GM12874 (cell line): ENCODE measurements at regions not wholly inside any gene's neighbourhood (a gene's known extent, or its start where the extent isn't known, plus 50 kb on each side); places are given as distances from the start of the nearest gene placed in this dataset.

Experiments used
- CTCF ChIP-seq: IDR thresholded peaks from 2 replicates; pipeline ENCODE4 v1.5.1; 2011; ENCODE audit warnings: low read depth, mild to moderate bottlenecking, control low read depth, low read length, moderate library complexity; ENCODE audit not compliant: insufficient read depth

DNA sequence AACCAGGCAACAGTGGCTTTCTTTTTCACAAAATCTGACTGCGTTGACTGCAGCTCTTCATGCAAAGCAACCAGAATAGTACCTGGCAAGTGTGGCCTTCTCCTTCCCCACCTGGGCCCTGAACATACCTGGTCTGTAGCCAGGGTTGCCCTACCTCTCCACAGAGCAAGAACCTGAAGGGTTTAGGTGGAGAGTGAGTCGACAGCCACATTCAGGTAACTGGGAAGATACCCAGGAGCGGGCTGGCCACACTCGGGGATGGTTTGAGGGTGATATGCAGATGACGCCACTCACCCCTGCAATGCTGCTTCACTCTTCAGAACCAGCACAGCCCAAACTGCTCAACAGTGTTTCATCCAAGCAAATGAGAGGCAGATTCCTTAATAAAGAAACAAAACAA is 117.3 kb downstream of the TTC32 start:
- no peak for TF ChIP-seq CTCF

DNA sequence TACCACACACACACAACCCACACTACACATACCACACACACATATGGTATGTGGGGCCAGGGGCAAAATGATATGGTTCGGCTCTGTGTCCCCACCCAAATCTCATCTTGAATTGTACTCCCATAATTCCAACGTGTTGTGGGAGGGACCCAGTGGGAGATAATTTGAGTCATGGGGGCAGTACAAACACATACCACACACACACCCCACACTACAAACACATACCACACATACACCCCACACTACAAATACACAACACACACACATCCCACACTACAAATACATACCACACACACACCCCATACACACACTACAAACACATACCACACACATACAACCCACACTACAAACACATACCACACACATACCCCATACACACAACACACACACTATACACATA is 117.8 kb downstream of the TTC32 start:
- TF ChIP-seq CTCF = no peak

DNA sequence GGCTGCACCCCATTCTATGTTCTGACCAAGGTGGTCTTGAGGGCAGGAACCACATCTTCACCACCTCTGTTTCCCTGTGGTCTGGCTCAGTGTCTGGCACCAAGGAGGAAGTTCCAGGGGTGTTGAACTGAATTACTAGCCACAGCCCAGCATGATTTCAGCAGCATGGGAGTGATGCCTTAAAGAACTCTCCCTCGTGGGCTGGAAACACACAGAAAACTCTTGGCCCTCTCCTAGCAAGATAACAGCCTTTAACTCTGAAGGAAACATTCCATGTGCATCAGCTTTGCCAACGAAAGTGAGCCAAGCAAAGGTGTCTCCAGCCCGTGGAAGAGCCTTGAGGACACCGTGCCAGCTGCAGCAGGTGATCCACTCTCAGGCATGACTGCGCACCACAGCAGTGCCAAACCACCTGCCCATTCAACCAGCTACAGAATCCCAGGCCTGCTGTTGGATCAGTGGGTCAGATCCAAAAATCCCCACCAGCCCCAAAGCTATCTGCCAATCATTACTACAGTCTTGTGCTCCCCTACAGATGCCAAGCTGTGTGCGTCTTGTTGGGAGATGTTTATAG is 124.8 kb downstream of the TTC32 start:
- no peak for TF ChIP-seq CTCF

GRCh38 chr2:19775838-19776237 is 125.9 kb downstream of the TTC32 start:
- no peak for TF ChIP-seq CTCF

- no peak for TF ChIP-seq CTCF
These were observed 126.5 kb downstream of the TTC32 start for GRCh38 chr2:19775315-19775714.

GRCh38 chr2:19774805-19775176 is 127.0 kb downstream of the TTC32 start:
- TF ChIP-seq CTCF = no peak

GRCh38 chr2:19772981-19773380 is 128.8 kb downstream of the TTC32 start:
- TF ChIP-seq CTCF = no peak
